Fibroblast of the aortic adventitia (primary cell): ENCODE measurements at regions not wholly inside any gene's neighbourhood (a gene's known extent, or its start where the extent isn't known, plus 50 kb on each side); places are given as distances from the start of the nearest gene placed in this dataset.

Source experiments
- DNase-seq: peaks from one replicate; pipeline ENCODE4 v3.0.0-alpha.2; 2010; ENCODE audit warnings: low read depth
- H3K4me3 ChIP-seq: 2 replicates; pipeline ENCODE4 v1.5.1; 2011; ENCODE audit warnings: low read depth, mild to moderate bottlenecking, control low read depth, low read length, moderate library complexity
- TF ChIP-seq, protein P1 (sequence below): IDR thresholded peaks from 2 replicates; pipeline ENCODE4 v1.5.1; 2011; ENCODE audit warnings: mild to moderate bottlenecking, low read length, control low read depth, inconsistent platforms; ENCODE audit not compliant: insufficient read depth

DNA sequence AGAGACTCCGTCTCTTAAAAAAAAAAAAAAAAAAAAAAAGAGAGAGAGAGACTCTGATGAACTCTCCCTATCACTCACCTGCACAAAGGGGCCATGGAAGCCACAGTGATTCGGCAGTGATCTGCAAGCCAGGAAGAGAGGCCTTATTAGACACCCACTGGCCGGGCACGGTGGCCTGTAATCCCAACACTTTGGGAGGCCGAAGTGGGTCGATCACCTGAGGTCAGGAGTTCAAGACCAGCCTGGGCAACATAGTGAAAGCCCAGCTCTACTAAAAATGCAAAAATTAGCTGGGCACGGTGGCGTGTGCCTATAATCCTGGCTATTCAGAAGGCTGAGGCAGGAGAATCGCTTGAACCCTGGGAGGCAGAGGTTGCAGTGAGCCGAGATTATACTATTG, 198.5 kb upstream of the WSCD1 start:
- no peak overlapping the region for H3K4me3 ChIP-seq
- DNase-seq: no peak
- TF ChIP-seq, protein P1, sequence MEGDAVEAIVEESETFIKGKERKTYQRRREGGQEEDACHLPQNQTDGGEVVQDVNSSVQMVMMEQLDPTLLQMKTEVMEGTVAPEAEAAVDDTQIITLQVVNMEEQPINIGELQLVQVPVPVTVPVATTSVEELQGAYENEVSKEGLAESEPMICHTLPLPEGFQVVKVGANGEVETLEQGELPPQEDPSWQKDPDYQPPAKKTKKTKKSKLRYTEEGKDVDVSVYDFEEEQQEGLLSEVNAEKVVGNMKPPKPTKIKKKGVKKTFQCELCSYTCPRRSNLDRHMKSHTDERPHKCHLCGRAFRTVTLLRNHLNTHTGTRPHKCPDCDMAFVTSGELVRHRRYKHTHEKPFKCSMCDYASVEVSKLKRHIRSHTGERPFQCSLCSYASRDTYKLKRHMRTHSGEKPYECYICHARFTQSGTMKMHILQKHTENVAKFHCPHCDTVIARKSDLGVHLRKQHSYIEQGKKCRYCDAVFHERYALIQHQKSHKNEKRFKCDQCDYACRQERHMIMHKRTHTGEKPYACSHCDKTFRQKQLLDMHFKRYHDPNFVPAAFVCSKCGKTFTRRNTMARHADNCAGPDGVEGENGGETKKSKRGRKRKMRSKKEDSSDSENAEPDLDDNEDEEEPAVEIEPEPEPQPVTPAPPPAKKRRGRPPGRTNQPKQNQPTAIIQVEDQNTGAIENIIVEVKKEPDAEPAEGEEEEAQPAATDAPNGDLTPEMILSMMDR: no peak

DNA sequence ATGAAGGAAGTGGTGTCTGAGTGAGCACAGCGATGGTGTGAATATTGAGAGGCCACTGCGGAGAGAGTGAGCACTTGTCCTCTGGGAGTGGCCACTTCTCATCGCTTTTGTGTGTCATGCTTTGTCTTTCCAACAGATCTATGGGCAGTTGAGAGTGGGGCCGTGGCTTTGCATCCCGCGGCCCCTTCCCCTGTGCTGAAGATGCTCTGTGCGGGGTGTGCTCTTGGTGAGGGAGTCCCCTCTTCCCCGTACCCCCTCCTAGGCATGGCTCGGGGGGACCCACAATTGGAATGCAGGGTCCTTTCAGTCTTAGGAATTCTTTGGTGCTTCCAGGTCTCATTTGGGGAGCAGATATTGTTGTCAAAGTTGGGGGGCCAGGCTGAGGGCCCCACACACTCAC, 197.3 kb upstream of the WSCD1 start:
- H3K4me3 ChIP-seq: no peak overlapping the region
- TF ChIP-seq, protein P1: no peak
- no peak for DNase-seq

DNA sequence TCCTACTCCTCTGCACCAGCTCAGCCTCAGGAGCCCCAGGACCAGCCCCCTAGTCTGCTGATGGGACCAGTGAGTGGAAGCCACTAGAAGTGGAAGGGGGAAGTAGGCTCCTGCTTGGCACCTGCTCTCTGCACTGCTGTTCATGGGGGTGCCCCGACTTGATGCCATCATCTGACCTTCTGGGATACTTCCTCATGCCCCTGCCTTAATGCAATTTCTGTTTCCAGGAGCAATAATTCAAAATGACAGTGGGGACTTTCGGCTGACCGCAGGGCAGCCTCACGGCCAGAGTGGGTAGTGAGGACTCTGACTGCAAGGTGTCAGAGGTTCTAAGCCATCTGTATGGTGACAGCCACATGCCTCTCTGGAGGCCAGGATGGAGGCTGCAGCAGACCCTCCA, 196.4 kb upstream of the WSCD1 start:
- H3K4me3 ChIP-seq: no peak overlapping the region
- TF ChIP-seq, protein P1: no peak
- no peak for DNase-seq

DNA sequence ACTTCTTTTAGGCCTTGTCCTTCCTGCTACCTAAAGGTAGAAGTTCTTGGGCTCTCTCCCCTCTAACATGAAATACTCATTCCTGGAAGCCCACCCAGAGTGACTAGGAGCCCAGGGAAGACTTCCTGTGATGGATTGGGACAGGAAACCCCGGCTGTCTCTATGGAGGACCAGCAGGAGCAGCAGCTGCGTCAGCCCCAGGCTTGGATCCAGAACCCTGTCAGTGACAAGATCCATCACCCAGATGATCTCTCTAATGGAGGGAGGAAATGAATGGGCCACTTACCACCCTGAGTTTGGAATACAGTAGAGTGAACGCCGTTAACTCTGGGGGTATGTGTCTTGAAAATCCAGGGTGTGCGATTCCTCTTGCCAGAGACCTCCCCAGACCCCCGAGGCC, 195.7 kb upstream of the WSCD1 start:
- H3K4me3 ChIP-seq: no peak overlapping the region
- DNase-seq: no peak
- TF ChIP-seq, protein P1: no peak

DNA sequence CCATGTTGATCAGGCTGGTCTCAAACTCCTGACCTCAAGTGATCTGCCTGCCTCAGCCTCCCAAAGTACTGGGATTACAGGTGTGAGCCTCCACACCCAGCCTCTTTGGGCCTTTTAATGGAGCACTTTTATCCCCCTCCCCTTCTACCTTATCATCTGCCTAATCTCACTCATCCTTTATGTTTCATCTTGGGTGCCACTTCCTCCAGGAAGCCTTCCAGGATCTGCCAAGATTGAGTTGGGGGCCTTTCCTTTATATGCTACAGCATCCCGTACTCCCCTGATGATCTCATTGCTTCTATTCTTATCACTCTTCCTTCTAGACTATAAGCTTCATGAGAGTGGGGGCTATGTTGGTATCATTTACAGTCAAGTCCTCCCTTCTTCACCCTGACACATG, 192.8 kb upstream of the WSCD1 start:
- no peak for DNase-seq
- TF ChIP-seq, protein P1: no peak

DNA sequence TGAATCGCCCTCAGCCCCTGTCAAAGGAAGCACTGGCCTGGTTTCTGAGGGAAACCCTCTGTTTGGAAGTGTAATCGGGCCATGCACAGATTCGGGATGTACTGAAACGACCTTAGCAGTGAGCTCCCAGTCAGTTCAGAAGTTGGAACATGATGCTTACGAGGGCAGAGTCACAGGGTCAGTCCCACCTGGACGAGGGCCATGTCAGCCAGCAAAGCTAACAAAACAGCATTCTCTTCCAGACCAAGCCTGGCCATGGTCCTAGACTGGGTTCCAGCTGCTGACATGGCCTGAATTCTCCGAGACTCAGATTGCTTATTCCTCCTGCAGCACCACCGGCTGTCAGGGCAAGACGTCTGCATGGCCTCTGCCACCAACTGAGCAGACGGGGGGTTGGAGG, 192.2 kb upstream of the WSCD1 start:
- no peak overlapping the region for H3K4me3 ChIP-seq
- TF ChIP-seq, protein P1: no peak
- DNase-seq: peak; percentile 4

More for the DNA sequence above, 192.8 kb upstream of the WSCD1 start:
- no peak overlapping the region for H3K4me3 ChIP-seq

DNA sequence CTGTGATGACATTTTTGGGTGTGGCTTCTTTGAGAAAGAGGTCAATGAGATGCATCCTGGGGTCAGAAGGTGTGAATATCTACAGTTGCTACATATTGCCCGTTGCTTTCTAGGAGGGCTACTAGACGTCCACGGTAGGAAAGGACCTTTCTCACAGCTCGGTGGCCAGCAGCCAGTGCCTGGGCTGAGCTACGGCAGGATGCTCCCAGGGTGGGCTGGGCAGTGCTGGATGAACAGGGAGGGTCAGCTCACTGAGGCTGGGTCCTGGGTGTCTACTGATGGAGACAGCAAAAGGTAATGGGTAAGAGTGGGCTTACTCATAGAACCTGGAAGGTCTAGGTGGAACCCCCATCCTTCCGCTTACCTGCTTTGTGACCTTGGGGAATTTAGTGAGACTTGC, 188.3 kb upstream of the WSCD1 start:
- H3K4me3 ChIP-seq: no peak overlapping the region
- TF ChIP-seq, protein P1: no peak
- no peak for DNase-seq
